ENCODE measurements at regions not wholly inside any gene's neighbourhood (a gene's known extent, or its start where the extent isn't known, plus 50 kb on each side); places are given as distances from the start of the nearest gene placed in this dataset.

- TF ChIP-seq, protein P1, sequence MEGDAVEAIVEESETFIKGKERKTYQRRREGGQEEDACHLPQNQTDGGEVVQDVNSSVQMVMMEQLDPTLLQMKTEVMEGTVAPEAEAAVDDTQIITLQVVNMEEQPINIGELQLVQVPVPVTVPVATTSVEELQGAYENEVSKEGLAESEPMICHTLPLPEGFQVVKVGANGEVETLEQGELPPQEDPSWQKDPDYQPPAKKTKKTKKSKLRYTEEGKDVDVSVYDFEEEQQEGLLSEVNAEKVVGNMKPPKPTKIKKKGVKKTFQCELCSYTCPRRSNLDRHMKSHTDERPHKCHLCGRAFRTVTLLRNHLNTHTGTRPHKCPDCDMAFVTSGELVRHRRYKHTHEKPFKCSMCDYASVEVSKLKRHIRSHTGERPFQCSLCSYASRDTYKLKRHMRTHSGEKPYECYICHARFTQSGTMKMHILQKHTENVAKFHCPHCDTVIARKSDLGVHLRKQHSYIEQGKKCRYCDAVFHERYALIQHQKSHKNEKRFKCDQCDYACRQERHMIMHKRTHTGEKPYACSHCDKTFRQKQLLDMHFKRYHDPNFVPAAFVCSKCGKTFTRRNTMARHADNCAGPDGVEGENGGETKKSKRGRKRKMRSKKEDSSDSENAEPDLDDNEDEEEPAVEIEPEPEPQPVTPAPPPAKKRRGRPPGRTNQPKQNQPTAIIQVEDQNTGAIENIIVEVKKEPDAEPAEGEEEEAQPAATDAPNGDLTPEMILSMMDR (IDR thresholded peaks at IDR 0.05; ENCODE audit: insufficient read depth, low read length, poor library complexity, severe bottlenecking): no peak
- no peak overlapping the region for H3K4me3 ChIP-seq (replicated peaks; ENCODE audit: low read depth, low read length)
- no peak for DNase-seq (ENCODE audit: extremely low read depth, insufficient read length)
- no peaks in the 10 kb centered on the region for H3K36me3 ChIP-seq (ENCODE audit: control insufficient read depth, insufficient read depth, low read length)
- H3K27me3 ChIP-seq (replicated peaks; ENCODE audit: control insufficient read depth, insufficient read depth, low read length): no peaks in the 10 kb centered on the region
Measured at GRCh38 chr18:71456206-71456605, 1087.9 kb downstream of the CBLN2 start.

DNA sequence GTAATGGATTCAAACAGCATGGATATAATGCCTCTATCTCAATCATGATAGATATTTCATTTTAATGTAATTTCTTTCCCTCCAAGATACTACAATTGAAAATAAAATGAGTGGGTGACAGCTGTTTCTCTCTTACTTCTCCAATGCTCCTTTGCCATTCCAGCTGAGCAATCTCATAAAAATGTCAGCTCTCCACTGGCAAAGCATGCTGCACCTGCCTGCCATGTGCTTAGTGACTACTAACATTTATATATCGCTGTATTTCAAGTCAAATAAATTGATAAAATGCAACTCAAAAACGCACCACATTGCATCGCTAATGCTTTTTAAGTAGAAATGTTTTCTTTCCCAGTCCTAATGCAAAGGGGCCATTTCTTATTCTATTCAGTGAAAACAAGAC lies 1093.9 kb downstream of the CBLN2 start:
- no peak for DNase-seq (ENCODE audit: extremely low read depth, insufficient read length)
- H3K27me3 ChIP-seq (replicated peaks; ENCODE audit: control insufficient read depth, insufficient read depth, low read length): no peaks in the 10 kb centered on the region
- no peaks in the 10 kb centered on the region for H3K36me3 ChIP-seq (ENCODE audit: control insufficient read depth, insufficient read depth, low read length)
- H3K4me3 ChIP-seq (replicated peaks; ENCODE audit: low read depth, low read length): no peak overlapping the region
- TF ChIP-seq, protein P1 (IDR thresholded peaks at IDR 0.05; ENCODE audit: insufficient read depth, low read length, poor library complexity, severe bottlenecking): no peak

DNA sequence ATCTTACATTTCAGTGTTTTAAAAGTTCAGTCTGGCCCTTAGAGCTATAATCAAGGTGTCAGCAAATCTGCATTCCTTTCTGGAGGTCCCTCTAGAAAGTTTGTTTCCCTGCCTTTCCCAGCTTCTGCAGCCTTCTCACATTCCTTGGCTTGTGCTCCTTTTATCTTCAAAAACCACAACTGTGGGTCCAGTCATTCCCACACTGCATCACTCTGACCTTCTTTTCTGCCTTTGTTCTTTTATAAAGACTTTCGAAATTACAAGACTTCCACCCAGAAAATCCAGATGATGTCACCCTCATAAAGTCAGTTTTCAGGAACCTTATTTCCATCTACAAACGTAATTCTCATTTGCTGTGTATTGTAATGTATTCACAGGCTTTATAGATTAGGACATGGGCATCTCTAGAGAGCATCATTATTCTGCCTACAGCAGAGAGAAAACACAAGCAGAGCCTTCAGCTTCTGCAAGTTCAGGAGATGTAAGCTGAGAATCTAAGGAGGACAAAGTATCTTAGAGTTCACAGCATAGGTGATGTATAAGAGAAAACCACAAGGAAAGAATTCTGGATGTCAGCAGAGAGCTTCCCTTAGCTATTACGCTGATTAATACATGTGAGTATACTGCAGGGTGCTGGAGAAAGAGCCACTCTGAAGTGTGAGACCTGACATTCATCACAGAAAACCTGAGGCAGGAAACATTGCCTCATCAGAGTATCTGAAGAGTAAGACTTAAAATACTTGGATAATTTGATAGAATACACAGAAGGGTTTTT lies 1100.2 kb downstream of the CBLN2 start:
- H3K27me3 ChIP-seq (replicated peaks; ENCODE audit: control insufficient read depth, insufficient read depth, low read length): no peaks in the 10 kb centered on the region
- no peak for DNase-seq (ENCODE audit: extremely low read depth, insufficient read length)
- H3K4me3 ChIP-seq (replicated peaks; ENCODE audit: low read depth, low read length): no peak overlapping the region
- H3K36me3 ChIP-seq (ENCODE audit: control insufficient read depth, insufficient read depth, low read length): no peaks in the 10 kb centered on the region
- TF ChIP-seq, protein P1 (IDR thresholded peaks at IDR 0.05; ENCODE audit: insufficient read depth, low read length, poor library complexity, severe bottlenecking): no peak

DNA sequence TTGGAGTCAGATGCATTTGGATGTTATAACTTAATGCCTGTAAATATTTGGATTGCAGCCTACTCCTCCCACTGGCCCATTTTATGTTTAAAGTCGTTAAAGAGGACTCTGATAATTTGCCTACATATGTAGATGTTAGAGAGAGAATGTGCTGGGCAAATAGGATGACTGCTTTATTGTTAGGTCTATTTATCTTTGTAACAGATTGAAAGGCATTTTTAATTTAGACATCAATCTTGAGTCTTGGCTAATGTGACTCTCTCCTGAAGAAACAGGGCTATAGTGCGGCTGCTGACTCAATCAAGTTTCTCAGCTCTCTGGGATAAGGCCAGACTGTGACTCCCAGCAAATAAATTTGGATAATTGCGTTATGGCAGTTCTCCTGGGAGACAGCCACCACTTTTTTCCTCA lies 1101.4 kb downstream of the CBLN2 start:
- TF ChIP-seq, protein P1 (IDR thresholded peaks at IDR 0.05; ENCODE audit: insufficient read depth, low read length, poor library complexity, severe bottlenecking): no peak

GRCh38 chr18:71441156-71441555 lies 1103.0 kb downstream of the CBLN2 start:
- Histone ChIP-seq H3K27me3 (replicated peaks; ENCODE audit: control insufficient read depth, insufficient read depth, low read length) (no peaks in the 10 kb centered on the region), H3K36me3 (ENCODE audit: control insufficient read depth, insufficient read depth, low read length) (no peaks in the 10 kb centered on the region), H3K4me3 (replicated peaks; ENCODE audit: low read depth, low read length) (no peak overlapping the region)
- TF ChIP-seq, protein P1 (IDR thresholded peaks at IDR 0.05; ENCODE audit: insufficient read depth, low read length, poor library complexity, severe bottlenecking): no peak
- DNase-seq (ENCODE audit: extremely low read depth, insufficient read length): no peak

More for the DNA sequence above, 1101.4 kb downstream of the CBLN2 start:
- Histone ChIP-seq H3K4me3 (replicated peaks; ENCODE audit: low read depth, low read length) (no peak overlapping the region), H3K36me3 (ENCODE audit: control insufficient read depth, insufficient read depth, low read length) (no peaks in the 10 kb centered on the region), H3K27me3 (replicated peaks; ENCODE audit: control insufficient read depth, insufficient read depth, low read length) (no peaks in the 10 kb centered on the region)
- no peak for DNase-seq (ENCODE audit: extremely low read depth, insufficient read length)
